Gastrocnemius medialis (tissue), 4 donors: ENCODE measurements at regions not wholly inside any gene's neighbourhood (a gene's known extent, or its start where the extent isn't known, plus 50 kb on each side); places are given as distances from the start of the nearest gene placed in this dataset.

Experiments
- POLR2A ChIP-seq, 2 donors: fragments of 450-650 bp; IDR thresholded peaks; one replicate each; pipeline ENCODE4 v1.6.1; 2017; ENCODE audit warnings: antibody characterized with exemption in 2 of 2, mild to moderate bottlenecking in 2 of 2, moderate library complexity in 2 of 2
- TF ChIP-seq, protein P1 (sequence below), 5 experiments: fragments of 450-650 bp in 3 of 5; fragments of 200-600 bp in 2 of 5; sonication (generic) in 2 of 5; IDR thresholded peaks in 4 of 5; conservative IDR thresholded peaks in 1 of 5; 1 replicate in 4 of 5; 2 replicates in 1 of 5; pipeline ENCODE4 v1.5.1; 2016 to 2019; ENCODE audit warnings: antibody characterized with exemption in 5 of 5, mild to moderate bottlenecking in 3 of 5, moderate library complexity in 3 of 5

DNA sequence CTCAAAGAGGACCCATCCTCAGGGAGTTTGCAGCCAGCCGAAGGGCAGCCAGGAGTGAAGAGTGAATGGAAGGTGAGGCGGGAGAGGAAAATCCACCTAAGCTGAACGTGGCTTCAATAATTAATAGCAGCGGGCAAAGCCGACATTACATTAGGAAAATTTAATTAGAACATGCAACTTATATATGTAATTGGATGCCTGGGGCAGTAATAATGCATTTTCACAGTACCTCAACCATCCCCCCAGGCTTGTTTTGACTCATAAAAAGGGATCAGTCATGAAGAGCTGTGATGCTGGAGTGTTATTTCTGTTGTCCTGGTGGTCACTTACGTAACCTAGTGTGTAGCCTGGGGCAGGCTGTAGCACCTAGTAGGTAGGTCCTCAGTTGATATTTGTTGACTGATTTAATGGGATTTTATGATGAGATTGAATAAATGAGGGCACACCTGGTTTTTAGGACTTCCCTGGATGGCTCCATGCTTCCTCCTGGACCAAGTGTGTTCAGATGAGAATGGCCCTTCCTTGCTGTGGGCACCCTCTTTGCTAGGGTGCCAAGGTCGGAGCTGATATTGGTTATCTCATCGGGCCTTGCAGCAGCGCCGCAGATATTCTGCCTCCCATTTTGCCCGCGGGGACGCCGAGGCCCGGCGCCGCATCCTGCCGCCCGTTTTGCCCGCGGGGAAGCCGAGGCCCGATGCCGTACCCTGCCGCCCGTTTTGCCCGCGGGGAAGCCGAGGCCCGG lies 128.8 kb downstream of the CDH26 start:
- TF ChIP-seq, protein P1, sequence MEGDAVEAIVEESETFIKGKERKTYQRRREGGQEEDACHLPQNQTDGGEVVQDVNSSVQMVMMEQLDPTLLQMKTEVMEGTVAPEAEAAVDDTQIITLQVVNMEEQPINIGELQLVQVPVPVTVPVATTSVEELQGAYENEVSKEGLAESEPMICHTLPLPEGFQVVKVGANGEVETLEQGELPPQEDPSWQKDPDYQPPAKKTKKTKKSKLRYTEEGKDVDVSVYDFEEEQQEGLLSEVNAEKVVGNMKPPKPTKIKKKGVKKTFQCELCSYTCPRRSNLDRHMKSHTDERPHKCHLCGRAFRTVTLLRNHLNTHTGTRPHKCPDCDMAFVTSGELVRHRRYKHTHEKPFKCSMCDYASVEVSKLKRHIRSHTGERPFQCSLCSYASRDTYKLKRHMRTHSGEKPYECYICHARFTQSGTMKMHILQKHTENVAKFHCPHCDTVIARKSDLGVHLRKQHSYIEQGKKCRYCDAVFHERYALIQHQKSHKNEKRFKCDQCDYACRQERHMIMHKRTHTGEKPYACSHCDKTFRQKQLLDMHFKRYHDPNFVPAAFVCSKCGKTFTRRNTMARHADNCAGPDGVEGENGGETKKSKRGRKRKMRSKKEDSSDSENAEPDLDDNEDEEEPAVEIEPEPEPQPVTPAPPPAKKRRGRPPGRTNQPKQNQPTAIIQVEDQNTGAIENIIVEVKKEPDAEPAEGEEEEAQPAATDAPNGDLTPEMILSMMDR (IDR thresholded peaks at IDR 0.05 in 4 of 5, conservative IDR thresholded peaks at IDR 0.05 in 1 of 5) = no peak
- TF ChIP-seq POLR2A (IDR thresholded peaks at IDR 0.05) = no peak
